Peyer's patch (tissue), 4 donors: ENCODE measurements at regions not wholly inside any gene's neighbourhood (a gene's known extent, or its start where the extent isn't known, plus 50 kb on each side); places are given as distances from the start of the nearest gene placed in this dataset.

ENCODE experiments used
- DNase-seq, 3 donors: peaks; one replicate each; pipeline ENCODE4 v3.0.0-alpha.2; 2017 to 2019
- H3K27ac ChIP-seq, 4 donors: fragments of 200-600 bp; sonication (generic); one replicate each; pipeline ENCODE4 v1.5.1; 2016 to 2019
- H3K27me3 ChIP-seq, 2 donors: fragments of 200-600 bp; sonication (generic); one replicate each; pipeline ENCODE4 v1.5.1; 2019
- H3K36me3 ChIP-seq, 3 donors: fragments of 200-600 bp; sonication (generic); one replicate each; pipeline ENCODE4 v1.5.1; 2016 to 2019
- H3K4me1 ChIP-seq, 4 donors: fragments of 200-600 bp; sonication (generic); one replicate each; pipeline ENCODE4 v1.5.1; 2016 to 2019
- H3K4me3 ChIP-seq, 4 donors: fragments of 200-600 bp; sonication (generic); 1 replicate in 3 of 4; 2 replicates in 1 of 4; pipeline ENCODE4 v1.5.1; 2016 to 2019; ENCODE audit warnings: mild to moderate bottlenecking in 1 of 4
- H3K9me3 ChIP-seq, 4 donors: fragments of 200-600 bp; sonication (generic); one replicate each; pipeline ENCODE4 v1.5.1; 2016 to 2019; ENCODE audit warnings: mild to moderate bottlenecking in 1 of 4
- CTCF ChIP-seq, 6 experiments: fragments of 450-650 bp in 4 of 6; fragments of 200-600 bp in 2 of 6; sonication (generic) in 1 of 6; IDR thresholded peaks; one replicate each; pipeline ENCODE4 v1.5.1; 2017 to 2019; ENCODE audit warnings: antibody characterized with exemption in 6 of 6, mild to moderate bottlenecking in 3 of 6, moderate library complexity in 1 of 6
- POLR2A ChIP-seq, 2 donors: fragments of 450-650 bp; IDR thresholded peaks; one replicate each; pipeline ENCODE4 v1.5.1; 2017; ENCODE audit warnings: antibody characterized with exemption in 2 of 2, mild to moderate bottlenecking in 2 of 2, moderate library complexity in 2 of 2

- no peak overlapping the region for H3K27ac ChIP-seq
- no peak for DNase-seq
- H3K27me3 ChIP-seq, result no peaks in the 10 kb centered on the region
- H3K4me1 ChIP-seq, result no peaks in the 10 kb centered on the region
- TF ChIP-seq POLR2A (IDR thresholded peaks at IDR 0.05) (no peak), CTCF (IDR thresholded peaks at IDR 0.05) (no peak)
- H3K9me3 ChIP-seq, result no peaks in the 10 kb centered on the region
- no peak overlapping the region for H3K4me3 ChIP-seq
- no peaks in the 10 kb centered on the region for H3K36me3 ChIP-seq
Measured at GRCh38 chr7:52670608-52671225, 364.7 kb upstream of the POM121L12 start.

GRCh38 chr7:52669031-52669430, 366.4 kb upstream of the POM121L12 start:
- Histone ChIP-seq H3K27me3 (no peaks in the 10 kb centered on the region), H3K4me1 (no peaks in the 10 kb centered on the region), H3K36me3 (no peaks in the 10 kb centered on the region), H3K27ac (no peak overlapping the region), H3K4me3 (no peak overlapping the region), H3K9me3 (no peaks in the 10 kb centered on the region)
- DNase-seq, result no peak
- no peak for TF ChIP-seq CTCF (IDR thresholded peaks at IDR 0.05)
- TF ChIP-seq POLR2A (IDR thresholded peaks at IDR 0.05), result no peak

DNA sequence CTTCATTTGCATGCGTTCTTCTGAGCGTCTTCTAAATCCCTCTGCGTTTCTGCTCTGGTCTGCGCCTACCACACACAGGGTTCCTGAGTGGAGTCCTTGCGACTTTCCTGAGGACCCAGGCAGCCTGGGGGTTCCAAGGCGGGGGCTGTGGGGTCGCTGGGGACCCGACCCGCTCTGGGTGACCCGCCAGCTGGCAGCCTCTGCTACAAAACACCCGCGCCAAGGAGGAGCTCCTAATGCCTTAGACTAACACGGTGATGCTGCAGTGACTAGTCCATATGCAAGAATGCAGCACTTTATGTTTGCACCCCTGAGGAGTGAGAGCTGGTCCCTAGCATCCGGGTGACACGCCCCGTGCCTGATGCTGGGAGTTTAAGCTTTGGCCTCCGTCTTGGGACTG, 367.0 kb upstream of the POM121L12 start:
- no peak for DNase-seq
- Histone ChIP-seq H3K9me3 (no peaks in the 10 kb centered on the region), H3K4me1 (no peaks in the 10 kb centered on the region), H3K27me3 (no peaks in the 10 kb centered on the region), H3K36me3 (no peaks in the 10 kb centered on the region), H3K4me3 (no peak overlapping the region), H3K27ac (no peak overlapping the region)
- no peak for TF ChIP-seq POLR2A (IDR thresholded peaks at IDR 0.05)
- no peak for TF ChIP-seq CTCF (IDR thresholded peaks at IDR 0.05)

- Histone ChIP-seq H3K27ac (no peak overlapping the region), H3K27me3 (no peaks in the 10 kb centered on the region), H3K4me1 (no peaks in the 10 kb centered on the region), H3K36me3 (no peaks in the 10 kb centered on the region), H3K9me3 (no peaks in the 10 kb centered on the region), H3K4me3 (no peak overlapping the region)
- no peak for DNase-seq
- TF ChIP-seq CTCF (IDR thresholded peaks at IDR 0.05) (no peak), POLR2A (IDR thresholded peaks at IDR 0.05) (no peak)
Measured at GRCh38 chr7:52659178-52659577, 376.3 kb upstream of the POM121L12 start.

- Histone ChIP-seq H3K27ac (no peak overlapping the region), H3K27me3 (no peaks in the 10 kb centered on the region), H3K4me1 (no peaks in the 10 kb centered on the region), H3K4me3 (no peak overlapping the region), H3K36me3 (no peaks in the 10 kb centered on the region), H3K9me3 (no peaks in the 10 kb centered on the region)
- no peak for TF ChIP-seq POLR2A (IDR thresholded peaks at IDR 0.05)
- no peak for TF ChIP-seq CTCF (IDR thresholded peaks at IDR 0.05)
- no peak for DNase-seq
Measured at GRCh38 chr7:52656098-52656497, 379.3 kb upstream of the POM121L12 start.

GRCh38 chr7:52652621-52653020, 382.8 kb upstream of the POM121L12 start:
- H3K36me3 ChIP-seq, result no peaks in the 10 kb centered on the region
- no peaks in the 10 kb centered on the region for H3K9me3 ChIP-seq
- DNase-seq, result no peak
- H3K4me1 ChIP-seq, result no peaks in the 10 kb centered on the region
- no peaks in the 10 kb centered on the region for H3K27me3 ChIP-seq
- TF ChIP-seq POLR2A (IDR thresholded peaks at IDR 0.05), result no peak
- no peak for TF ChIP-seq CTCF (IDR thresholded peaks at IDR 0.05)
- H3K4me3 ChIP-seq, result no peak overlapping the region
- H3K27ac ChIP-seq, result no peak overlapping the region
